GM23338 (cell line): ENCODE measurements at regions not wholly inside any gene's neighbourhood (a gene's known extent, or its start where the extent isn't known, plus 50 kb on each side); places are given as distances from the start of the nearest gene placed in this dataset.

Experiments
- ATAC-seq: fragments of 200-7000 bp; cut with Tn5 transposase; 3 replicates; pipeline ENCODE4 v1.9.1; 2020
- DNase-seq: peaks from one replicate; pipeline ENCODE4 v3.0.0-alpha.2; 2015; ENCODE audit warnings: low spot score
- H2AFZ ChIP-seq: fragments of 200-600 bp; sonication (generic); 2 replicates; pipeline ENCODE4 v1.8.0; 2016; ENCODE audit warnings: antibody characterized with exemption, mild to moderate bottlenecking, moderate library complexity
- H3F3A ChIP-seq: fragments of 200-600 bp; sonication (generic); replicated peaks from 2 replicates; pipeline ENCODE4 v1.8.0; 2017; ENCODE audit warnings: antibody characterized with exemption, mixed run types, low read depth
- H3K27ac ChIP-seq: fragments of 200-600 bp; sonication (generic); 2 replicates; pipeline ENCODE4 v1.6.1; 2016; ENCODE audit warnings: low read depth
- H3K27me3 ChIP-seq: fragments of 200-600 bp; sonication (generic); 2 replicates; pipeline ENCODE4 v1.8.0; 2016; ENCODE audit warnings: mild to moderate bottlenecking, mixed run types, moderate library complexity; ENCODE audit not compliant: insufficient read depth
- H3K36me3 ChIP-seq: fragments of 200-600 bp; sonication (generic); 2 replicates; pipeline ENCODE4 v1.8.0; 2016; ENCODE audit warnings: mild to moderate bottlenecking; ENCODE audit not compliant: insufficient read depth
- H3K4me1 ChIP-seq: fragments of 200-600 bp; sonication (generic); 2 replicates; pipeline ENCODE4 v1.8.0; 2016; ENCODE audit warnings: mild to moderate bottlenecking, moderate library complexity; ENCODE audit not compliant: insufficient read depth
- H3K4me2 ChIP-seq: fragments of 200-600 bp; sonication (generic); 2 replicates; pipeline ENCODE4 v1.7.1; 2017; ENCODE audit warnings: mixed run types
- H3K4me3 ChIP-seq: fragments of 200-600 bp; sonication (generic); 2 replicates; pipeline ENCODE4 v1.6.1; 2016; ENCODE audit warnings: mixed run types
- H3K79me2 ChIP-seq: fragments of 200-600 bp; sonication (generic); replicated peaks from 2 replicates; pipeline ENCODE4 v1.8.0; 2017; ENCODE audit warnings: mild to moderate bottlenecking; ENCODE audit not compliant: insufficient read depth
- H3K9me2 ChIP-seq: fragments of 200-600 bp; sonication (generic); 2 replicates; pipeline ENCODE4 v1.8.0; 2017; ENCODE audit not compliant: insufficient read depth
- H4K20me1 ChIP-seq: fragments of 200-600 bp; sonication (generic); replicated peaks from 2 replicates; pipeline ENCODE4 v1.8.0; 2017; ENCODE audit warnings: mild to moderate bottlenecking; ENCODE audit not compliant: insufficient read depth
- H3K27ac Mint-ChIP-seq: 2 replicates; pipeline ENCODE4 v1.8.0; 2020; ENCODE audit warnings: inconsistent platforms, mild to moderate bottlenecking, moderate library complexity, mixed read lengths
- H3K27me3 Mint-ChIP-seq: 3 replicates; pipeline ENCODE4 v1.8.0; 2022; ENCODE audit warnings: low read depth, mild to moderate bottlenecking, moderate library complexity, mixed read lengths, inconsistent platforms; ENCODE audit not compliant: insufficient read depth, poor library complexity
- H3K36me3 Mint-ChIP-seq: 3 replicates; pipeline ENCODE4 v1.8.0; 2021; ENCODE audit warnings: low read depth, mild to moderate bottlenecking, inconsistent platforms, moderate library complexity, mixed read lengths
- H3K4me1 Mint-ChIP-seq: 3 replicates; pipeline ENCODE4 v1.8.0; 2020; ENCODE audit warnings: mild to moderate bottlenecking, inconsistent platforms, mixed read lengths
- H3K4me3 Mint-ChIP-seq: 3 replicates; pipeline ENCODE4 v1.8.0; 2021; ENCODE audit warnings: moderate library complexity, mild to moderate bottlenecking, inconsistent platforms, mixed read lengths
- H3K9me3 Mint-ChIP-seq: 3 replicates; pipeline ENCODE4 v1.8.0; 2020; ENCODE audit warnings: moderate library complexity, mild to moderate bottlenecking, inconsistent platforms, mixed read lengths
- CTCF ChIP-seq, 2 experiments: fragments of 200-600 bp in 1 of 2; sonication (generic) in 1 of 2; conservative IDR thresholded peaks; 2 replicates each; pipeline versions ENCODE4 v1.5.1 to v1.6.1; 2016 to 2017; ENCODE audit warnings: antibody characterized with exemption in 2 of 2, low read depth in 2 of 2, mild to moderate bottlenecking in 2 of 2, moderate library complexity in 1 of 2
- EZH2 ChIP-seq: fragments of 200-600 bp; sonication (generic); IDR thresholded peaks from one replicate; pipeline ENCODE4 v1.8.0; 2017; ENCODE audit warnings: antibody characterized with exemption, mild to moderate bottlenecking, low read depth; ENCODE audit not compliant: unreplicated experiment
- NANOG ChIP-seq: IDR thresholded peaks from 2 replicates; pipeline ENCODE4 v1.6.1; 2016; ENCODE audit warnings: antibody characterized with exemption, borderline replicate concordance
- STAT1 ChIP-seq: IDR thresholded peaks from one replicate; pipeline ENCODE4 v1.6.1; 2016; ENCODE audit warnings: antibody characterized with exemption; ENCODE audit not compliant: unreplicated experiment
- ZNF114 ChIP-seq: fragments of 250-450 bp; sonication (Bioruptor Pico); IDR thresholded peaks from 2 replicates; pipeline ENCODE4 v1.5.0; 2020; ENCODE audit warnings: mild to moderate bottlenecking, moderate library complexity
- ZNF331 ChIP-seq: fragments of 250-450 bp; sonication (Bioruptor Pico); IDR thresholded peaks from 2 replicates; pipeline ENCODE4 v1.5.0; 2020; ENCODE audit warnings: low read depth, mild to moderate bottlenecking, moderate library complexity
- ZNF462 ChIP-seq: fragments of 250-450 bp; sonication (Bioruptor Pico); IDR thresholded peaks from 2 replicates; pipeline ENCODE4 v1.5.0; 2020; ENCODE audit warnings: mild to moderate bottlenecking, moderate library complexity
- TF ChIP-seq, protein P1 (sequence below): IDR thresholded peaks from one replicate; pipeline ENCODE4 v1.6.1; 2018; ENCODE audit warnings: antibody characterized with exemption; ENCODE audit not compliant: unreplicated experiment
- TF ChIP-seq, protein P2 (sequence below): IDR thresholded peaks from 2 replicates; pipeline ENCODE4 v1.6.1; 2016; ENCODE audit warnings: antibody characterized with exemption

GRCh38 chr6:141290941-141291721 is 841.6 kb upstream of the GJE1 start:
- no peak for DNase-seq
- no peaks in the 10 kb centered on the region for H4K20me1 ChIP-seq
- H3K27ac ChIP-seq = no peak overlapping the region
- Mint-ChIP-seq H3K27me3 (peaks cover 5% of the 10 kb centered on the region), H3K36me3 (peaks cover 20% of the 10 kb centered on the region; the same call in 2 of the 3 replicates), H3K4me3 (no peak overlapping the region), H3K4me1 (no peaks in the 10 kb centered on the region; the same call in 2 of the 3 replicates), H3K27ac (no peak overlapping the region), H3K9me3 (peaks cover 18% of the 10 kb centered on the region)
- TF ChIP-seq EZH2 (no peak), CTCF (conservative IDR thresholded peaks at IDR 0.05; ENCODE audit: low read depth in 2 of 2) (no peak), NANOG (no peak), ZNF462 (no peak), STAT1 (no peak), ZNF114 (CRISPR knock-in tag) (no peak), ZNF331 (no peak)
- TF ChIP-seq, protein P1, sequence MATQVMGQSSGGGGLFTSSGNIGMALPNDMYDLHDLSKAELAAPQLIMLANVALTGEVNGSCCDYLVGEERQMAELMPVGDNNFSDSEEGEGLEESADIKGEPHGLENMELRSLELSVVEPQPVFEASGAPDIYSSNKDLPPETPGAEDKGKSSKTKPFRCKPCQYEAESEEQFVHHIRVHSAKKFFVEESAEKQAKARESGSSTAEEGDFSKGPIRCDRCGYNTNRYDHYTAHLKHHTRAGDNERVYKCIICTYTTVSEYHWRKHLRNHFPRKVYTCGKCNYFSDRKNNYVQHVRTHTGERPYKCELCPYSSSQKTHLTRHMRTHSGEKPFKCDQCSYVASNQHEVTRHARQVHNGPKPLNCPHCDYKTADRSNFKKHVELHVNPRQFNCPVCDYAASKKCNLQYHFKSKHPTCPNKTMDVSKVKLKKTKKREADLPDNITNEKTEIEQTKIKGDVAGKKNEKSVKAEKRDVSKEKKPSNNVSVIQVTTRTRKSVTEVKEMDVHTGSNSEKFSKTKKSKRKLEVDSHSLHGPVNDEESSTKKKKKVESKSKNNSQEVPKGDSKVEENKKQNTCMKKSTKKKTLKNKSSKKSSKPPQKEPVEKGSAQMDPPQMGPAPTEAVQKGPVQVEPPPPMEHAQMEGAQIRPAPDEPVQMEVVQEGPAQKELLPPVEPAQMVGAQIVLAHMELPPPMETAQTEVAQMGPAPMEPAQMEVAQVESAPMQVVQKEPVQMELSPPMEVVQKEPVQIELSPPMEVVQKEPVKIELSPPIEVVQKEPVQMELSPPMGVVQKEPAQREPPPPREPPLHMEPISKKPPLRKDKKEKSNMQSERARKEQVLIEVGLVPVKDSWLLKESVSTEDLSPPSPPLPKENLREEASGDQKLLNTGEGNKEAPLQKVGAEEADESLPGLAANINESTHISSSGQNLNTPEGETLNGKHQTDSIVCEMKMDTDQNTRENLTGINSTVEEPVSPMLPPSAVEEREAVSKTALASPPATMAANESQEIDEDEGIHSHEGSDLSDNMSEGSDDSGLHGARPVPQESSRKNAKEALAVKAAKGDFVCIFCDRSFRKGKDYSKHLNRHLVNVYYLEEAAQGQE = no peak
- TF ChIP-seq, protein P2, sequence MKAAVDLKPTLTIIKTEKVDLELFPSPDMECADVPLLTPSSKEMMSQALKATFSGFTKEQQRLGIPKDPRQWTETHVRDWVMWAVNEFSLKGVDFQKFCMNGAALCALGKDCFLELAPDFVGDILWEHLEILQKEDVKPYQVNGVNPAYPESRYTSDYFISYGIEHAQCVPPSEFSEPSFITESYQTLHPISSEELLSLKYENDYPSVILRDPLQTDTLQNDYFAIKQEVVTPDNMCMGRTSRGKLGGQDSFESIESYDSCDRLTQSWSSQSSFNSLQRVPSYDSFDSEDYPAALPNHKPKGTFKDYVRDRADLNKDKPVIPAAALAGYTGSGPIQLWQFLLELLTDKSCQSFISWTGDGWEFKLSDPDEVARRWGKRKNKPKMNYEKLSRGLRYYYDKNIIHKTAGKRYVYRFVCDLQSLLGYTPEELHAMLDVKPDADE = no peak
- no peak for ATAC-seq
- H3K79me2 ChIP-seq = no peaks in the 10 kb centered on the region
- 0 out of 2 replicates have a peak overlapping the region, but pooled peaks have one; percentile 21 for H2AFZ ChIP-seq
- no peak overlapping the region for H3K4me2 ChIP-seq
- H3K9me2 ChIP-seq = no peaks in the 10 kb centered on the region
- no peaks in the 10 kb centered on the region for H3K4me1 ChIP-seq
- H3F3A ChIP-seq = no peaks in the 10 kb centered on the region
- H3K27me3 ChIP-seq = no peaks in the 10 kb centered on the region
- H3K4me3 ChIP-seq = no peak overlapping the region
- no peaks in the 10 kb centered on the region for H3K36me3 ChIP-seq
